ENCODE measurements at regions not wholly inside any gene's neighbourhood (a gene's known extent, or its start where the extent isn't known, plus 50 kb on each side); places are given as distances from the start of the nearest gene placed in this dataset.

DNA sequence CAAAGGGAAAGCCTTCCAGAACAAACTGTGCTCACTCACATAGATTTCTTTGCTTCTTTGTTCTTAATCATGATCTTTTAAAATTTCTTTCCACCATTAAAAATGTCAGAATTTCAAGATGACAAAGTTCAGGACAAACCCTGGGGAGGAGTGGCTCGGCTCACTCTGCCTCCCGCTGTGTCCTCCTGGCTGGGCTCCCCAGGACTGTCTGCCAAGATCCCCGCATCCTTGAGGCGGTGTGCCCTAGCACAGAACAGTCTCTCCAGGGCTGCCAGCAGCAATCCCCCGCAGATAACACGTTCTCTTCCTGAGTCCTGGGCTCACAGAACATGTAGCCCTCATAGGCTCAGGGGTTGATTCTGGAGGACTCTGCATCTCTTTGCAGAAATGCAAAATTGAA, 98.4 kb upstream of the KCNG1 start:
- H2AFZ ChIP-seq (ENCODE audit: insufficient read depth, low read depth, low read length, poor library complexity, severe bottlenecking) = no peak overlapping the region
- no peak overlapping the region for H3K9ac ChIP-seq (ENCODE audit: low read length)
- ATAC-seq (ENCODE audit: low read depth) = no peak
- CTCF ChIA-PET = no interaction called here
- POLR2A ChIA-PET = no interaction called here
- H3K27me3 Mint-ChIP-seq = peaks cover 32% of the 10 kb centered on the region
- DNase-seq = no peak
- peaks cover 13% of the 10 kb centered on the region for H3K4me1 Mint-ChIP-seq
- TF ChIP-seq EZH2 (IDR thresholded peaks at IDR 0.05; ENCODE audit: borderline replicate concordance, insufficient read depth, low read depth, low read length, poor library complexity, severe bottlenecking) = no peak
- TF ChIP-seq, protein P1, sequence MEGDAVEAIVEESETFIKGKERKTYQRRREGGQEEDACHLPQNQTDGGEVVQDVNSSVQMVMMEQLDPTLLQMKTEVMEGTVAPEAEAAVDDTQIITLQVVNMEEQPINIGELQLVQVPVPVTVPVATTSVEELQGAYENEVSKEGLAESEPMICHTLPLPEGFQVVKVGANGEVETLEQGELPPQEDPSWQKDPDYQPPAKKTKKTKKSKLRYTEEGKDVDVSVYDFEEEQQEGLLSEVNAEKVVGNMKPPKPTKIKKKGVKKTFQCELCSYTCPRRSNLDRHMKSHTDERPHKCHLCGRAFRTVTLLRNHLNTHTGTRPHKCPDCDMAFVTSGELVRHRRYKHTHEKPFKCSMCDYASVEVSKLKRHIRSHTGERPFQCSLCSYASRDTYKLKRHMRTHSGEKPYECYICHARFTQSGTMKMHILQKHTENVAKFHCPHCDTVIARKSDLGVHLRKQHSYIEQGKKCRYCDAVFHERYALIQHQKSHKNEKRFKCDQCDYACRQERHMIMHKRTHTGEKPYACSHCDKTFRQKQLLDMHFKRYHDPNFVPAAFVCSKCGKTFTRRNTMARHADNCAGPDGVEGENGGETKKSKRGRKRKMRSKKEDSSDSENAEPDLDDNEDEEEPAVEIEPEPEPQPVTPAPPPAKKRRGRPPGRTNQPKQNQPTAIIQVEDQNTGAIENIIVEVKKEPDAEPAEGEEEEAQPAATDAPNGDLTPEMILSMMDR (IDR thresholded peaks at IDR 0.05) = no peak
- H3K79me2 ChIP-seq (ENCODE audit: control insufficient read depth, insufficient read depth, low read length) = no peaks in the 10 kb centered on the region
- no peaks in the 10 kb centered on the region for H3K9me3 Mint-ChIP-seq (ENCODE audit: insufficient read depth)
- H3K4me1 ChIP-seq (ENCODE audit: control insufficient read depth in 2 of 2, insufficient read depth in 2 of 2, low read length in 2 of 2) = peaks cover 14 to 24% of the 10 kb centered on the region in 2 donors
- H3K27ac Mint-ChIP-seq = no peak overlapping the region
- no peak overlapping the region for H3K4me3 Mint-ChIP-seq
- H4K20me1 ChIP-seq (ENCODE audit: control insufficient read depth, insufficient read depth, low read length, poor library complexity, severe bottlenecking) = no peaks in the 10 kb centered on the region
- 45% methylated on average over 6 of the region's 6 CpGs for WGBS (ENCODE audit: insufficient coverage)
- H3K27me3 ChIP-seq (replicated peaks in 1 of 4; ENCODE audit: control extremely low read depth in 1 of 4, control insufficient read depth in 3 of 4, insufficient read depth in 4 of 4, low read length in 3 of 4) = peaks cover 0 to 23% (median 4%) of the 10 kb centered on the region in 4 experiments
- peak overlapping the region; percentile 20 for H3K4me2 ChIP-seq (replicated peaks; ENCODE audit: low read depth, low read length, poor library complexity, severe bottlenecking)
- no peaks in the 10 kb centered on the region for H3K36me3 ChIP-seq (replicated peaks in 1 of 2; ENCODE audit: control extremely low read depth in 1 of 2, control insufficient read depth in 1 of 2, extremely low read depth in 1 of 2, insufficient read depth in 2 of 2, low read length in 1 of 2)
- H3K4me3 ChIP-seq (ENCODE audit: control extremely low read depth in 1 of 5, extremely low read depth in 1 of 5, insufficient read depth in 1 of 5, low read depth in 2 of 5, low read length in 4 of 5) = no peak overlapping the region
- intact Hi-C loops (cut with micrococcal nuclease) = no loop called here
- H3K9me3 ChIP-seq (ENCODE audit: control extremely low read depth in 1 of 3, control insufficient read depth in 2 of 3, insufficient read depth in 1 of 3, low read length in 2 of 3) = no peaks in the 10 kb centered on the region
- no peak overlapping the region for H3K27ac ChIP-seq (ENCODE audit: low read length in 2 of 2)

DNA sequence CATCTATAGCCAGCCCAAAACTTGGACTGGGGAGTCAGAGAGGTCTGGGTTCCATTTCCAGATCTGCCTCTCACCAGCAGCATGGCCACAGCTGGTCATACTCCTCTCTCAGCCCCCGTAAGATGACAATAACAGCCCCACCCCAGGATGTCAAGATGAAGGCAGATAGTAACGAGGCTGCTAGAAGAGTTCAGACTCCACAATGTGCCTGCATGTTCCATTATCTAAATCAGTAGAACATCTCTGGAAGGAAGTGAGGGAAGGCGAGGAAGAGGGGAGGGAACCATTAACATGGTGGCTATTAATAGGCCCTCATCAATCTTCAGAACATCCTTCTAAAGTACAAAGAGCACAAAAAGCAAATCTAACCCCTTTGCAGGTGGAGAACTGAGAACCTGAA, 98.0 kb upstream of the KCNG1 start:
- Mint-ChIP-seq H3K27ac (no peak overlapping the region), H3K4me1 (peaks cover 13% of the 10 kb centered on the region), H3K9me3 (ENCODE audit: insufficient read depth) (no peaks in the 10 kb centered on the region), H3K27me3 (peaks cover 32% of the 10 kb centered on the region), H3K4me3 (no peak overlapping the region)
- DNase-seq = no peak
- no peak overlapping the region for H3K4me2 ChIP-seq (replicated peaks; ENCODE audit: low read depth, low read length, poor library complexity, severe bottlenecking)
- H3K36me3 ChIP-seq (replicated peaks in 1 of 2; ENCODE audit: control extremely low read depth in 1 of 2, control insufficient read depth in 1 of 2, extremely low read depth in 1 of 2, insufficient read depth in 2 of 2, low read length in 1 of 2) = no peaks in the 10 kb centered on the region
- no peaks in the 10 kb centered on the region for H3K9me3 ChIP-seq (ENCODE audit: control extremely low read depth in 1 of 3, control insufficient read depth in 2 of 3, insufficient read depth in 1 of 3, low read length in 2 of 3)
- H2AFZ ChIP-seq (ENCODE audit: insufficient read depth, low read depth, low read length, poor library complexity, severe bottlenecking) = no peak overlapping the region
- H3K27me3 ChIP-seq (replicated peaks in 1 of 4; ENCODE audit: control extremely low read depth in 1 of 4, control insufficient read depth in 3 of 4, insufficient read depth in 4 of 4, low read length in 3 of 4) = peaks cover 0 to 23% (median 4%) of the 10 kb centered on the region in 4 experiments
- peaks cover 14 to 24% of the 10 kb centered on the region in 2 donors for H3K4me1 ChIP-seq (ENCODE audit: control insufficient read depth in 2 of 2, insufficient read depth in 2 of 2, low read length in 2 of 2)
- intact Hi-C loops (cut with micrococcal nuclease) = no loop called here
- no peak overlapping the region for H3K9ac ChIP-seq (ENCODE audit: low read length)
- no peak overlapping the region for H3K27ac ChIP-seq (ENCODE audit: low read length in 2 of 2)
- H4K20me1 ChIP-seq (ENCODE audit: control insufficient read depth, insufficient read depth, low read length, poor library complexity, severe bottlenecking) = no peaks in the 10 kb centered on the region
- no CpG with 5 or more reads among the region's 3 CpGs for WGBS (ENCODE audit: insufficient coverage)
- H3K4me3 ChIP-seq (ENCODE audit: control extremely low read depth in 1 of 5, extremely low read depth in 1 of 5, insufficient read depth in 1 of 5, low read depth in 2 of 5, low read length in 4 of 5) = no peak overlapping the region
- CTCF ChIA-PET = no interaction called here
- no peak for ATAC-seq (ENCODE audit: low read depth)
- POLR2A ChIA-PET = no interaction called here
- TF ChIP-seq, protein P1 (IDR thresholded peaks at IDR 0.05) = no peak
- TF ChIP-seq EZH2 (IDR thresholded peaks at IDR 0.05; ENCODE audit: borderline replicate concordance, insufficient read depth, low read depth, low read length, poor library complexity, severe bottlenecking) = no peak
- no peaks in the 10 kb centered on the region for H3K79me2 ChIP-seq (ENCODE audit: control insufficient read depth, insufficient read depth, low read length)
